Tibial nerve (tissue), 4 donors: ENCODE measurements at regions not wholly inside any gene's neighbourhood (a gene's known extent, or its start where the extent isn't known, plus 50 kb on each side); places are given as distances from the start of the nearest gene placed in this dataset.

ENCODE experiments used
- DNase-seq, 2 donors: peaks; one replicate each; pipeline ENCODE4 v3.0.0-alpha.2; 2019; ENCODE audit warnings: low spot score in 2 of 2
- H3K27ac ChIP-seq, 4 donors: fragments of 200-600 bp; sonication (generic) in 3 of 4; one replicate each; pipeline ENCODE4 v1.5.1; 2017 to 2019; ENCODE audit warnings: mild to moderate bottlenecking in 1 of 4
- H3K27me3 ChIP-seq, 2 donors: fragments of 200-600 bp; sonication (generic) in 1 of 2; one replicate each; pipeline versions ENCODE4 v1.5.1 to v1.6.0; 2017 to 2019
- H3K36me3 ChIP-seq, 3 donors: fragments of 200-600 bp; sonication (generic); one replicate each; pipeline ENCODE4 v1.5.1; 2018 to 2019
- H3K4me1 ChIP-seq, 4 donors: fragments of 200-600 bp; sonication (generic) in 3 of 4; one replicate each; pipeline ENCODE4 v1.5.1; 2017 to 2019
- H3K4me3 ChIP-seq, 4 donors: fragments of 200-600 bp; sonication (generic) in 3 of 4; one replicate each; pipeline ENCODE4 v1.5.1; 2017 to 2019; ENCODE audit warnings: mild to moderate bottlenecking in 1 of 4, moderate library complexity in 1 of 4
- H3K9me3 ChIP-seq, 4 donors: fragments of 200-600 bp; sonication (generic) in 3 of 4; one replicate each; pipeline ENCODE4 v1.5.1; 2017 to 2019
- CTCF ChIP-seq, 5 experiments: fragments of 200-600 bp in 3 of 5; fragments of 450-650 bp in 2 of 5; sonication (generic) in 3 of 5; IDR thresholded peaks; one replicate each; pipeline ENCODE4 v1.5.1; 2016 to 2019; ENCODE audit warnings: antibody characterized with exemption in 5 of 5, mild to moderate bottlenecking in 3 of 5, moderate library complexity in 2 of 5
- EP300 ChIP-seq, 2 donors: sonication (generic); formaldehyde crosslinking; IDR thresholded peaks; one replicate each; pipeline ENCODE4 v1.6.1; 2017; ENCODE audit warnings: antibody characterized with exemption in 2 of 2, mild to moderate bottlenecking in 1 of 2
- POLR2A ChIP-seq, 2 donors: fragments of 450-650 bp; IDR thresholded peaks; one replicate each; pipeline ENCODE4 v1.6.1; 2017; ENCODE audit warnings: antibody characterized with exemption in 2 of 2, mild to moderate bottlenecking in 2 of 2, moderate library complexity in 2 of 2
- WGBS, 2 donors: methylation state at CpG; one replicate each; pipeline ENCODE4 v1.1.5; 2018; 5-methylcytosine and 5-hydroxymethylcytosine counted together

GRCh38 chrX:129230850-129231512, 292.3 kb downstream of the SMARCA1 start:
- H3K4me3 ChIP-seq = no peak overlapping the region
- no peak for DNase-seq
- 33 to 46% methylated on average over 5 of the region's 5 CpGs for WGBS, 2 donors
- H3K27ac ChIP-seq = no peak overlapping the region
- no peaks in the 10 kb centered on the region for H3K36me3 ChIP-seq
- no peaks in the 10 kb centered on the region for H3K27me3 ChIP-seq
- H3K4me1 ChIP-seq = no peaks in the 10 kb centered on the region
- H3K9me3 ChIP-seq = no peaks in the 10 kb centered on the region
- TF ChIP-seq EP300 (IDR thresholded peaks at IDR 0.05) (no peak), POLR2A (IDR thresholded peaks at IDR 0.05) (no peak), CTCF (IDR thresholded peaks at IDR 0.05) (no peak)

- Histone ChIP-seq H3K27me3 (no peaks in the 10 kb centered on the region), H3K4me3 (no peak overlapping the region), H3K27ac (no peak overlapping the region), H3K4me1 (no peaks in the 10 kb centered on the region), H3K36me3 (no peaks in the 10 kb centered on the region), H3K9me3 (no peaks in the 10 kb centered on the region)
- no peak for TF ChIP-seq CTCF (IDR thresholded peaks at IDR 0.05)
- TF ChIP-seq EP300 (IDR thresholded peaks at IDR 0.05) = no peak
- TF ChIP-seq POLR2A (IDR thresholded peaks at IDR 0.05) = no peak
- no peak for DNase-seq
- WGBS, 2 donors = 48 to 65% methylated on average over 1 of the region's 1 CpG
Measured at GRCh38 chrX:129230168-129230567, 293.1 kb downstream of the SMARCA1 start.

- DNase-seq = no peak
- TF ChIP-seq POLR2A (IDR thresholded peaks at IDR 0.05) (no peak), CTCF (IDR thresholded peaks at IDR 0.05) (no peak), EP300 (IDR thresholded peaks at IDR 0.05) (no peak)
- WGBS, 2 donors = 82 to 92% methylated on average over 2 of the region's 2 CpGs
- H3K4me1 ChIP-seq = no peaks in the 10 kb centered on the region
- H3K36me3 ChIP-seq = no peaks in the 10 kb centered on the region
- no peak overlapping the region for H3K4me3 ChIP-seq
- no peaks in the 10 kb centered on the region for H3K27me3 ChIP-seq
- no peak overlapping the region for H3K27ac ChIP-seq
- no peaks in the 10 kb centered on the region for H3K9me3 ChIP-seq
Measured at GRCh38 chrX:129227366-129227765, 295.9 kb downstream of the SMARCA1 start.

- no peaks in the 10 kb centered on the region for H3K27me3 ChIP-seq
- WGBS, 2 donors = 52 to 60% methylated on average over 4 of the region's 4 CpGs
- DNase-seq = peak in 1 of 2 donors; percentile 15
- TF ChIP-seq CTCF (IDR thresholded peaks at IDR 0.05) = no peak
- no peak for TF ChIP-seq POLR2A (IDR thresholded peaks at IDR 0.05)
- TF ChIP-seq EP300 (IDR thresholded peaks at IDR 0.05) = no peak
- no peak overlapping the region for H3K27ac ChIP-seq
- no peaks in the 10 kb centered on the region for H3K36me3 ChIP-seq
- H3K9me3 ChIP-seq = no peaks in the 10 kb centered on the region
- no peak overlapping the region for H3K4me3 ChIP-seq
- H3K4me1 ChIP-seq = no peaks in the 10 kb centered on the region
Measured at GRCh38 chrX:129193357-129193756, 329.9 kb downstream of the SMARCA1 start.

- Histone ChIP-seq H3K27me3 (no peaks in the 10 kb centered on the region), H3K36me3 (no peaks in the 10 kb centered on the region), H3K27ac (no peak overlapping the region), H3K9me3 (no peaks in the 10 kb centered on the region), H3K4me3 (no peak overlapping the region), H3K4me1 (no peaks in the 10 kb centered on the region)
- WGBS, 2 donors = 45 to 71% methylated on average over 6 of the region's 6 CpGs
- DNase-seq = no peak
- no peak for TF ChIP-seq EP300 (IDR thresholded peaks at IDR 0.05)
- TF ChIP-seq CTCF (IDR thresholded peaks at IDR 0.05) = no peak
- TF ChIP-seq POLR2A (IDR thresholded peaks at IDR 0.05) = no peak
Measured at GRCh38 chrX:129188231-129188630, 335.1 kb downstream of the SMARCA1 start.
